HG02588 (cell line): ENCODE measurements at regions not wholly inside any gene's neighbourhood (a gene's known extent, or its start where the extent isn't known, plus 50 kb on each side); places are given as distances from the start of the nearest gene placed in this dataset.
"Not testable (repeated sequence)": the region's sequence is repeated elsewhere in the genome, so short reads cannot be mapped to it uniquely, and the experiment has no call there.

Experiments
- ATAC-seq: cut with Tn5 transposase; IDR thresholded peaks from one replicate; pipeline ENCODE4 v1.9.1; 2021; ENCODE audit warnings: mild to moderate bottlenecking, moderate library complexity; ENCODE audit not compliant: unreplicated experiment

GRCh38 chr1:79262745-79263258, 256.3 kb upstream of the ADGRL4 start:
- no peak for ATAC-seq

GRCh38 chr1:79259390-79260336, 253.1 kb upstream of the ADGRL4 start:
- peak; percentile 63 for ATAC-seq

GRCh38 chr1:79255421-79255820, 248.9 kb upstream of the ADGRL4 start:
- no peak for ATAC-seq

GRCh38 chr1:79252598-79252997, 246.1 kb upstream of the ADGRL4 start:
- no peak for ATAC-seq

- no peak for ATAC-seq
Measured at GRCh38 chr1:79239840-79240239, 233.3 kb upstream of the ADGRL4 start.

GRCh38 chr1:79235301-79236002, 228.9 kb upstream of the ADGRL4 start:
- no peak for ATAC-seq

- no peak for ATAC-seq
Measured at GRCh38 chr1:79232818-79233217, 226.3 kb upstream of the ADGRL4 start.

GRCh38 chr1:79230751-79231150, 224.2 kb upstream of the ADGRL4 start:
- not testable (repeated sequence) for ATAC-seq

- no peak for ATAC-seq
Measured at GRCh38 chr1:79226963-79227362, 220.4 kb upstream of the ADGRL4 start.

- ATAC-seq, result no peak
Measured at GRCh38 chr1:79224537-79224936, 218.0 kb upstream of the ADGRL4 start.

GRCh38 chr1:79220509-79220908, 214.0 kb upstream of the ADGRL4 start:
- ATAC-seq, result no peak

- ATAC-seq, result peak; percentile 60
Measured at GRCh38 chr1:79215311-79215710, 208.8 kb upstream of the ADGRL4 start.

- ATAC-seq, result no peak
Measured at GRCh38 chr1:79207786-79208185, 201.3 kb upstream of the ADGRL4 start.

- ATAC-seq, result no peak
Measured at GRCh38 chr1:79207331-79207730, 200.8 kb upstream of the ADGRL4 start.

GRCh38 chr1:79204779-79205479, 198.4 kb upstream of the ADGRL4 start:
- no peak for ATAC-seq

- no peak for ATAC-seq
Measured at GRCh38 chr1:79198832-79199231, 192.3 kb upstream of the ADGRL4 start.

GRCh38 chr1:79197421-79197820, 190.9 kb upstream of the ADGRL4 start:
- no peak for ATAC-seq

GRCh38 chr1:79196211-79196610, 189.7 kb upstream of the ADGRL4 start:
- ATAC-seq, result no peak

GRCh38 chr1:79193211-79194079, 186.9 kb upstream of the ADGRL4 start:
- ATAC-seq, result peak; percentile 49

GRCh38 chr1:79190074-79190473, 183.5 kb upstream of the ADGRL4 start:
- ATAC-seq, result peak; percentile 57
